CD4-positive, alpha-beta T cell (primary cell): ENCODE measurements at regions not wholly inside any gene's neighbourhood (a gene's known extent, or its start where the extent isn't known, plus 50 kb on each side); places are given as distances from the start of the nearest gene placed in this dataset.

Experiments
- ATAC-seq: fragments of 200-7000 bp; cut with Tn5 transposase; one replicate; pipeline ENCODE4 v1.10.0; 2022; ENCODE audit warnings: mild to moderate bottlenecking; ENCODE audit not compliant: poor library complexity
- CTCF ChIA-PET: fragments of 350-600 bp; sonication (Branson Sonifier 250); formaldehyde crosslinking; loops from one replicate; lab custom pipeline; 2021; ENCODE audit warnings: antibody characterized with exemption, inconsistent platforms; lab: Charles Lee
- POLR2A ChIA-PET: fragments of 350-600 bp; sonication (Branson Sonifier 250); formaldehyde crosslinking; loops from one replicate; lab custom pipeline; 2021; ENCODE audit warnings: antibody characterized with exemption, inconsistent platforms; lab: Charles Lee
- DNase-seq, 14 experiments: peaks; one replicate each; pipeline ENCODE4 v3.0.0-alpha.2; 2013 to 2020; ENCODE audit warnings: mixed read lengths in 2 of 14
- H3K27ac ChIP-seq, 2 donors: one replicate each; pipeline versions ENCODE4 v1.5.1 to v1.7.0; 2013; ENCODE audit warnings: low read length in 2 of 2, low read depth in 1 of 2, mild to moderate bottlenecking in 1 of 2
- H3K27me3 ChIP-seq, 2 experiments: 1 replicate in 1 of 2; 2 replicates in 1 of 2; pipeline versions ENCODE4 v1.6.1 to v1.7.0; 2013; ENCODE audit warnings: low read length in 2 of 2, control low read depth in 1 of 2, mild to moderate bottlenecking in 1 of 2, moderate library complexity in 1 of 2; ENCODE audit not compliant: insufficient read depth in 2 of 2, control insufficient read depth in 1 of 2
- H3K36me3 ChIP-seq: one replicate; pipeline ENCODE4 v1.6.1; 2013; ENCODE audit warnings: low read length, control low read depth; ENCODE audit not compliant: insufficient read depth
- H3K4me1 ChIP-seq: one replicate; pipeline ENCODE4 v1.6.1; 2013; ENCODE audit warnings: low read length, control low read depth; ENCODE audit not compliant: insufficient read depth
- H3K4me3 ChIP-seq: one replicate; pipeline ENCODE4 v1.5.1; 2013; ENCODE audit warnings: mild to moderate bottlenecking, low read length, moderate library complexity
- H3K9me3 ChIP-seq, 2 experiments: 1 replicate in 1 of 2; 2 replicates in 1 of 2; pipeline versions ENCODE4 v1.6.1 to v1.7.0; 2013; ENCODE audit warnings: low read length in 2 of 2, mild to moderate bottlenecking in 2 of 2, control low read depth in 1 of 2, moderate library complexity in 1 of 2; ENCODE audit not compliant: control insufficient read depth in 1 of 2, insufficient read depth in 1 of 2
- H3K27ac Mint-ChIP-seq: one replicate; pipeline ENCODE4 v1.8.0; 2020; ENCODE audit warnings: mixed read lengths
- H3K27me3 Mint-ChIP-seq: one replicate; pipeline ENCODE4 v1.8.0; 2021; ENCODE audit warnings: mixed read lengths
- H3K36me3 Mint-ChIP-seq: one replicate; pipeline ENCODE4 v1.8.0; 2021; ENCODE audit warnings: low read depth, mixed read lengths
- H3K4me1 Mint-ChIP-seq: one replicate; pipeline ENCODE4 v1.8.0; 2021; ENCODE audit warnings: low read depth, mixed read lengths
- H3K4me3 Mint-ChIP-seq: one replicate; pipeline ENCODE4 v1.8.0; 2020; ENCODE audit warnings: mild to moderate bottlenecking, mixed read lengths
- H3K9me3 Mint-ChIP-seq: one replicate; pipeline ENCODE4 v1.8.0; 2020; ENCODE audit warnings: mixed read lengths
- CTCF ChIP-seq: fragments of 200-600 bp; IDR thresholded peaks from one replicate; pipeline ENCODE4 v1.8.0; 2022; ENCODE audit warnings: antibody characterized with exemption, mild to moderate bottlenecking
- intact Hi-C, 2 experiments: fragments of 100-400 bp; cut with DNase I in 1 of 2; cut with micrococcal nuclease in 1 of 2; formaldehyde crosslinking; loops; one replicate each; pipeline versions ENCODE4 v1.15.1 to v1.9.0; 2023 to 2025; cut with DNase I, micrococcal nuclease

- DNase-seq (no peak), ATAC-seq (no peak)
- intact Hi-C loops, result no loop called here
- no peaks in the 10 kb centered on the region for H3K36me3 ChIP-seq
- H3K4me1 Mint-ChIP-seq, result no peaks in the 10 kb centered on the region
- no peaks in the 10 kb centered on the region for H3K9me3 Mint-ChIP-seq
- H3K4me1 ChIP-seq, result no peaks in the 10 kb centered on the region
- no peak overlapping the region for H3K27ac Mint-ChIP-seq
- H3K27me3 Mint-ChIP-seq, result peaks cover under 1% of the 10 kb centered on the region
- no peak for TF ChIP-seq CTCF
- H3K9me3 ChIP-seq, result no peaks in the 10 kb centered on the region
- CTCF ChIA-PET, result no interaction called here
- H3K4me3 Mint-ChIP-seq, result no peak overlapping the region
- POLR2A ChIA-PET, result no interaction called here
- no peaks in the 10 kb centered on the region for H3K36me3 Mint-ChIP-seq
- no peak overlapping the region for H3K4me3 ChIP-seq
- no peak overlapping the region for H3K27ac ChIP-seq
- no peaks in the 10 kb centered on the region for H3K27me3 ChIP-seq
Observed at GRCh38 chr2:156883804-156884203, 373.7 kb upstream of the GALNT5 start.

- CTCF ChIA-PET, result no interaction called here
- Mint-ChIP-seq H3K9me3 (no peaks in the 10 kb centered on the region), H3K27me3 (peaks cover 5% of the 10 kb centered on the region), H3K4me1 (no peaks in the 10 kb centered on the region), H3K27ac (no peak overlapping the region), H3K36me3 (no peaks in the 10 kb centered on the region), H3K4me3 (no peak overlapping the region)
- no peak for ATAC-seq
- Histone ChIP-seq H3K27me3 (no peaks in the 10 kb centered on the region), H3K9me3 (no peaks in the 10 kb centered on the region), H3K27ac (no peak overlapping the region), H3K36me3 (no peaks in the 10 kb centered on the region), H3K4me1 (no peaks in the 10 kb centered on the region), H3K4me3 (no peak overlapping the region)
- no peak for TF ChIP-seq CTCF
- intact Hi-C loops, result no loop called here
- DNase-seq, result no peak
- POLR2A ChIA-PET, result no interaction called here
Observed at GRCh38 chr2:156884216-156884615, 373.3 kb upstream of the GALNT5 start.

- Mint-ChIP-seq H3K4me3 (no peak overlapping the region), H3K27ac (no peak overlapping the region), H3K36me3 (no peaks in the 10 kb centered on the region), H3K9me3 (no peaks in the 10 kb centered on the region), H3K27me3 (peaks cover 40% of the 10 kb centered on the region), H3K4me1 (peaks cover 12% of the 10 kb centered on the region)
- Histone ChIP-seq H3K4me1 (no peaks in the 10 kb centered on the region), H3K27ac (no peak overlapping the region), H3K36me3 (no peaks in the 10 kb centered on the region), H3K9me3 (no peaks in the 10 kb centered on the region), H3K4me3 (no peak overlapping the region), H3K27me3 (peaks cover 0 to 30% of the 10 kb centered on the region in 2 experiments)
- ATAC-seq, result no peak
- CTCF ChIA-PET, result no interaction called here
- DNase-seq, result no peak
- POLR2A ChIA-PET, result no interaction called here
- intact Hi-C loops, result loop anchor here (5.0 kb wide), 2 partner anchors 1513 to 1518 kb away; no protein-coding TSS in a partner anchor
- no peak for TF ChIP-seq CTCF
Observed at GRCh38 chr2:156890529-156891148, 366.9 kb upstream of the GALNT5 start.
